ENCODE measurements at regions not wholly inside any gene's neighbourhood (a gene's known extent, or its start where the extent isn't known, plus 50 kb on each side); places are given as distances from the start of the nearest gene placed in this dataset.
A peak's percentile ranks its signal among the peaks of the same experiment; 100 is the strongest.

GRCh38 chr18:22639026-22639463, 221.3 kb upstream of the CTAGE1 start:
- Histone ChIP-seq H3K36me3 (no peaks in the 10 kb centered on the region), H3K27me3 (no peaks in the 10 kb centered on the region), H3K27ac (no peak overlapping the region), H3K4me3 (no peak overlapping the region), H3K9me3 (peaks cover 3% of the 10 kb centered on the region), H3K4me1 (no peaks in the 10 kb centered on the region)
- ATAC-seq (no peak), DNase-seq (no peak)
- TF ChIP-seq CTCF (IDR thresholded peaks at IDR 0.05), result no peak
- intact Hi-C loops (cut with DNase I), result no loop called here

- no peak overlapping the region for H3K27ac ChIP-seq
- no peak overlapping the region for H3K4me3 ChIP-seq
- intact Hi-C loops (cut with DNase I), result no loop called here
- no peak for DNase-seq
- peaks cover 3% of the 10 kb centered on the region for H3K9me3 ChIP-seq
- no peaks in the 10 kb centered on the region for H3K27me3 ChIP-seq
- H3K4me1 ChIP-seq, result no peaks in the 10 kb centered on the region
- no peak for ATAC-seq
- H3K36me3 ChIP-seq, result no peaks in the 10 kb centered on the region
- no peak for TF ChIP-seq CTCF (IDR thresholded peaks at IDR 0.05)
Measured at GRCh38 chr18:22639561-22639960, 221.8 kb upstream of the CTAGE1 start.

GRCh38 chr18:22640281-22640842, 222.6 kb upstream of the CTAGE1 start:
- H3K27me3 ChIP-seq, result no peaks in the 10 kb centered on the region
- no peak for TF ChIP-seq CTCF (IDR thresholded peaks at IDR 0.05)
- intact Hi-C loops (cut with DNase I), result no loop called here
- H3K36me3 ChIP-seq, result no peaks in the 10 kb centered on the region
- ATAC-seq (peak; percentile 15), DNase-seq (no peak)
- H3K27ac ChIP-seq, result no peak overlapping the region
- H3K4me1 ChIP-seq, result no peaks in the 10 kb centered on the region
- H3K9me3 ChIP-seq, result peaks cover 3% of the 10 kb centered on the region
- H3K4me3 ChIP-seq, result no peak overlapping the region

GRCh38 chr18:22641958-22642357, 224.2 kb upstream of the CTAGE1 start:
- no peak overlapping the region for H3K27ac ChIP-seq
- intact Hi-C loops (cut with DNase I), result no loop called here

GRCh38 chr18:22643731-22644130, 226.0 kb upstream of the CTAGE1 start:
- Histone ChIP-seq H3K9me3 (no peaks in the 10 kb centered on the region), H3K4me1 (no peaks in the 10 kb centered on the region)
- intact Hi-C loops (cut with DNase I), result no loop called here

More at GRCh38 chr18:22641958-22642357, 224.2 kb upstream of the CTAGE1 start:
- Histone ChIP-seq H3K27me3 (no peaks in the 10 kb centered on the region), H3K9me3 (no peaks in the 10 kb centered on the region), H3K4me1 (no peaks in the 10 kb centered on the region), H3K4me3 (no peak overlapping the region), H3K36me3 (no peaks in the 10 kb centered on the region)
- no peak for ATAC-seq
- no peak for TF ChIP-seq CTCF (IDR thresholded peaks at IDR 0.05)
- DNase-seq, result no peak

More at GRCh38 chr18:22643731-22644130, 226.0 kb upstream of the CTAGE1 start:
- no peak overlapping the region for H3K27ac ChIP-seq
- H3K4me3 ChIP-seq, result no peak overlapping the region
- no peaks in the 10 kb centered on the region for H3K27me3 ChIP-seq
- TF ChIP-seq CTCF (IDR thresholded peaks at IDR 0.05), result no peak
- ATAC-seq (no peak), DNase-seq (no peak)
- H3K36me3 ChIP-seq, result no peaks in the 10 kb centered on the region

Measured in upper lobe of right lung (tissue), 1 donor.